ENCODE measurements at regions not wholly inside any gene's neighbourhood (a gene's known extent, or its start where the extent isn't known, plus 50 kb on each side); places are given as distances from the start of the nearest gene placed in this dataset.

DNA sequence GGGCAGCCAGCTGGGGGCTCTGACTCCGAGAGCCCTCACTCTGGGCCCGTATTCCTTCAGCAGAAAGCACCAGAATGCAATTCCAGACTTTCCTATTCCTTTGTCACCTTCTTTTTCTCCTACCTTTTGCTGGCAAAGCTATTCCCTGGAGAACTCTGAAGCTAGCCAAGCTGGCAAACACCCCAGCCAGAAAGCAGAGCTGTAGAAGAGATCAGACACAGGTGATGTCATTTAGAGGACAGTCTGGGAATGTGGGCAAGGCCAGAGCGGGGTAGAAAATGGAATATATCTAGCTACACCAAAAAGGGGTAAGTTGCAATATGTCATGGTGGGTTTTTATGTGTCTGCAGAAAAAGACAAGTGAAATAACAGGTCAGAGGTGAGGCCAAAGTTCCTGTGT lies 205.1 kb downstream of the NXPE2 start:
- TF ChIP-seq, protein P1, sequence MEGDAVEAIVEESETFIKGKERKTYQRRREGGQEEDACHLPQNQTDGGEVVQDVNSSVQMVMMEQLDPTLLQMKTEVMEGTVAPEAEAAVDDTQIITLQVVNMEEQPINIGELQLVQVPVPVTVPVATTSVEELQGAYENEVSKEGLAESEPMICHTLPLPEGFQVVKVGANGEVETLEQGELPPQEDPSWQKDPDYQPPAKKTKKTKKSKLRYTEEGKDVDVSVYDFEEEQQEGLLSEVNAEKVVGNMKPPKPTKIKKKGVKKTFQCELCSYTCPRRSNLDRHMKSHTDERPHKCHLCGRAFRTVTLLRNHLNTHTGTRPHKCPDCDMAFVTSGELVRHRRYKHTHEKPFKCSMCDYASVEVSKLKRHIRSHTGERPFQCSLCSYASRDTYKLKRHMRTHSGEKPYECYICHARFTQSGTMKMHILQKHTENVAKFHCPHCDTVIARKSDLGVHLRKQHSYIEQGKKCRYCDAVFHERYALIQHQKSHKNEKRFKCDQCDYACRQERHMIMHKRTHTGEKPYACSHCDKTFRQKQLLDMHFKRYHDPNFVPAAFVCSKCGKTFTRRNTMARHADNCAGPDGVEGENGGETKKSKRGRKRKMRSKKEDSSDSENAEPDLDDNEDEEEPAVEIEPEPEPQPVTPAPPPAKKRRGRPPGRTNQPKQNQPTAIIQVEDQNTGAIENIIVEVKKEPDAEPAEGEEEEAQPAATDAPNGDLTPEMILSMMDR (IDR thresholded peaks at IDR 0.05) = no peak
- TF ChIP-seq POLR2A (IDR thresholded peaks at IDR 0.05) = no peak
- TF ChIP-seq POLR2AphosphoS5 (IDR thresholded peaks at IDR 0.05) = no peak
- intact Hi-C loops (cut with DNase I; ENCODE audit: low total_unique reads) = no loop called here
- no peak overlapping the region for H3K27ac ChIP-seq
- no peaks in the 10 kb centered on the region for H3K9me3 ChIP-seq
- no peaks in the 10 kb centered on the region for H3K27me3 ChIP-seq
- no peaks in the 10 kb centered on the region for H3K4me1 ChIP-seq
- no peaks in the 10 kb centered on the region for H3K36me3 ChIP-seq
- no peak overlapping the region for H3K4me3 ChIP-seq
- DNase-seq (ENCODE audit: low spot score in 2 of 2) = no peak

DNA sequence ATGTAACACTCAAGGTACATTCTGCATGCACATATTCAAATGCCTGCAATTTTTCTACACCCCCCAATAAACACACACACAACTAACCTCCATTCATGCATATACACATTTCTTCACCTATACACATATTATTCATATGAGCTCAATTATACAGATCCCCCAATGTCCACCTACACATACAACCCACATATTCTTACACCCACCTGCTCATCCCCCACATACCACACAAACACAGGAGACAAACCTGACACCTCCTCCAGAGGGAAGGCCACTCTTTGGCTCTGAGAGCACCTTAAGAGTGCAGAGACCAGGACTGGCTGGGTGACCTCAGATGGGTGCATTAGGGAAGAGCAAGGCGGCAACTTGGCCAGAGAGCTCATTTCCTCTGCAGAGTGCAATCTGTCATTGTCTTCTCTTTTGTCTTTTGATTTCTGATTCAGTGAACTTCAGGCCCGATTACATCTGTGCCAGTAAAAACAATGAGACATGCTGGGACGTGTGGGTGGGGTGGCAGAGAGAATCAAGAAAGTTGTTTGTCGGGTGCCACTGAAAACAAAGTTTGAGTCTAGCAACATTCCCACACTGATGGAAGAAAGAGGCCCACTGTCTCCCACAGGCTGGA lies 208.4 kb downstream of the NXPE2 start:
- Histone ChIP-seq H3K4me3 (no peak overlapping the region), H3K9me3 (no peaks in the 10 kb centered on the region), H3K4me1 (no peaks in the 10 kb centered on the region), H3K36me3 (no peaks in the 10 kb centered on the region), H3K27me3 (no peaks in the 10 kb centered on the region), H3K27ac (no peak overlapping the region)
- intact Hi-C loops (cut with DNase I; ENCODE audit: low total_unique reads) = no loop called here
- TF ChIP-seq POLR2AphosphoS5 (IDR thresholded peaks at IDR 0.05) = no peak
- TF ChIP-seq POLR2A (IDR thresholded peaks at IDR 0.05) = no peak
- no peak for DNase-seq (ENCODE audit: low spot score in 2 of 2)

DNA sequence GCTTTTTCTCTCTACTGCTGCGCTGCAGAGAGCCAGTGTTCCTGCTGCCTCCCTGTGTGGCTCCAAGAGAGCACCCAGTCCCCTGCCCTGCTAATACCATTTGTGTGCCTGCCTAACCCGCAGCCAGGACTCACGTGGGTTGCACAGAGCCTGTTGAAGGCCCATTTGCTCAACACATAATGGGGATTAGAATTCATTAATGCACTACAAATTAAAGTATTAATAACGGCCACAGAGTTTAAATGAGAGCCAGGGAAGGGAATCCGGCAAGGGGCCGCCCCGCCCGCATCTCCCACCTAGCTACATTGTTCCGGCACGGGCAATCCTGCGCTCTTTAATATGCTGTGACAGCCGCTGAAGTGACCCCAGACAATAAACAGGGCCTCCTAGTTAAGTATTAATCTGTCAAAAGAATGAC lies 211.3 kb downstream of the NXPE2 start:
- no peak for DNase-seq (ENCODE audit: low spot score in 2 of 2)
- Histone ChIP-seq H3K4me3 (no peak overlapping the region), H3K4me1 (no peaks in the 10 kb centered on the region), H3K9me3 (no peaks in the 10 kb centered on the region), H3K36me3 (no peaks in the 10 kb centered on the region), H3K27me3 (no peaks in the 10 kb centered on the region), H3K27ac (no peak overlapping the region)
- TF ChIP-seq, protein P1 (IDR thresholded peaks at IDR 0.05) = no peak
- intact Hi-C loops (cut with DNase I; ENCODE audit: low total_unique reads) = loop anchor here (5.0 kb wide), 1 partner anchor 1212 kb away; no protein-coding TSS in a partner anchor

DNA sequence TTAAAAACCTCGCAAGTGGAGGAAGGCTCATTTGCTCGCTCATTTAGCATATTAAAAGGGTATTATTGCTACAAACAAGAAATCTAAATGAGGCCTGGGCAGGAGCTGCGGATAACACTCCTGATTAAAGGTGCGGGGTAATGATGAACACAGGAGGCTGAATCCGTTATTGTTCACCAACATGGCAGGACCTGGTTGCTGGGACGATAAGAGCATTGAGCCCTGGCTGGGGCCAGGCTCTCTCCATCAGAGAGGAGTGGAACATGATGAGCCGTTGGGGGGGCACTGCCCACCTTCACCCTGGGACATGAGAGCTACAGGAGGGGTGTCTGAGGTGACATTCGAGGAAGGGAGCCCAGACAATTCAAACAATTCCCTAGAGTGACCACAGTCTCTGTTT lies 211.7 kb downstream of the NXPE2 start:
- no peak overlapping the region for H3K4me3 ChIP-seq
- H3K27ac ChIP-seq = no peak overlapping the region
- no peak for DNase-seq (ENCODE audit: low spot score in 2 of 2)
- no peaks in the 10 kb centered on the region for H3K9me3 ChIP-seq
- intact Hi-C loops (cut with DNase I; ENCODE audit: low total_unique reads) = loop anchor here (5.0 kb wide), 1 partner anchor 1213 kb away; no protein-coding TSS in a partner anchor
- H3K36me3 ChIP-seq = no peaks in the 10 kb centered on the region
- no peaks in the 10 kb centered on the region for H3K27me3 ChIP-seq
- H3K4me1 ChIP-seq = no peaks in the 10 kb centered on the region
- TF ChIP-seq, protein P1 (IDR thresholded peaks at IDR 0.05) = no peak
- TF ChIP-seq POLR2AphosphoS5 (IDR thresholded peaks at IDR 0.05) (no peak), POLR2A (IDR thresholded peaks at IDR 0.05) (no peak)

DNA sequence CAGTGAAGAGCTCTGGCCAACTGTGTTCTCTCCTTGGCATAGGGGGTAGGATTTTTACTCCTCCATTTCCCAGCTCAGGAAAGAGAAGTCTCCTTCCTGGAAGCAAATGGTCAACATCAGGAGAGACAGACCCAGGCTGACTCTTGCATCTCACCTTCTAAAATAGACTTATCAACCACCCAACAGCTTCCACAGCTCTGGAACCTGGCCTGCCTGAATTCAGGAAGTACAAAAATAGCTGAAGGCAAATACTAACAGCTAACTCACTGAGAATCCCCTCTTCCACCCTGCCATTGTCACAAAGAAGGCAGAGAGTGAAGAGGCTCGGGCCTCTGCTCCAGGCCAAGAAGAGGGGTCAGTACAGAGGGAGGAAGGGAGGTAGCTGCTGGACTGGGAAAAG lies 213.6 kb downstream of the NXPE2 start:
- TF ChIP-seq POLR2A (IDR thresholded peaks at IDR 0.05) = no peak
- TF ChIP-seq, protein P1 (IDR thresholded peaks at IDR 0.05) = no peak
- TF ChIP-seq POLR2AphosphoS5 (IDR thresholded peaks at IDR 0.05) = no peak

More for the DNA sequence above, 213.6 kb downstream of the NXPE2 start:
- H3K4me3 ChIP-seq = no peak overlapping the region
- no peaks in the 10 kb centered on the region for H3K27me3 ChIP-seq
- H3K36me3 ChIP-seq = no peaks in the 10 kb centered on the region
- no peak for DNase-seq (ENCODE audit: low spot score in 2 of 2)
- intact Hi-C loops (cut with DNase I; ENCODE audit: low total_unique reads) = loop anchor here (5.0 kb wide), 1 partner anchor 1215 kb away; no protein-coding TSS in a partner anchor
- H3K27ac ChIP-seq = no peak overlapping the region
- no peaks in the 10 kb centered on the region for H3K9me3 ChIP-seq
- no peaks in the 10 kb centered on the region for H3K4me1 ChIP-seq

Data from breast epithelium (tissue), 4 donors.